Suprapubic skin (tissue), 4 donors: ENCODE measurements at regions not wholly inside any gene's neighbourhood (a gene's known extent, or its start where the extent isn't known, plus 50 kb on each side); places are given as distances from the start of the nearest gene placed in this dataset.
A peak's percentile ranks its signal among the peaks of the same experiment; 100 is the strongest.

Source experiments
- DNase-seq, 2 donors: peaks; one replicate each; pipeline ENCODE4 v3.0.0-alpha.2; 2019; ENCODE audit warnings: low spot score in 2 of 2
- H3K27ac ChIP-seq: fragments of 200-600 bp; sonication (generic); one replicate; pipeline ENCODE4 v1.5.1; 2019
- H3K27me3 ChIP-seq: fragments of 200-600 bp; sonication (generic); one replicate; pipeline ENCODE4 v1.5.1; 2019
- H3K36me3 ChIP-seq: fragments of 200-600 bp; sonication (generic); one replicate; pipeline ENCODE4 v1.5.1; 2019
- H3K4me1 ChIP-seq: fragments of 200-600 bp; sonication (generic); one replicate; pipeline ENCODE4 v1.5.1; 2019
- H3K4me3 ChIP-seq: fragments of 200-600 bp; sonication (generic); one replicate; pipeline ENCODE4 v1.5.1; 2019; ENCODE audit warnings: mild to moderate bottlenecking
- H3K9me3 ChIP-seq: fragments of 200-600 bp; sonication (generic); one replicate; pipeline ENCODE4 v1.5.1; 2019
- EP300 ChIP-seq: sonication (generic); formaldehyde crosslinking; IDR thresholded peaks from one replicate; pipeline ENCODE4 v1.6.1; 2017; ENCODE audit warnings: antibody characterized with exemption
- POLR2A ChIP-seq, 2 donors: fragments of 450-650 bp; IDR thresholded peaks; one replicate each; pipeline ENCODE4 v1.6.1; 2017; ENCODE audit warnings: antibody characterized with exemption in 2 of 2, mild to moderate bottlenecking in 2 of 2, moderate library complexity in 2 of 2
- POLR2AphosphoS5 ChIP-seq, 3 donors: sonication (generic); formaldehyde crosslinking; IDR thresholded peaks; one replicate each; pipeline ENCODE4 v1.6.1; 2017; ENCODE audit warnings: antibody characterized with exemption in 3 of 3
- WGBS: methylation state at CpG from one replicate; pipeline ENCODE4 v1.1.5; 2018; 5-methylcytosine and 5-hydroxymethylcytosine counted together
- TF ChIP-seq, protein P1 (sequence below), 2 donors: fragments of 200-600 bp in 1 of 2; fragments of 450-650 bp in 1 of 2; sonication (generic) in 1 of 2; IDR thresholded peaks; one replicate each; pipeline ENCODE4 v1.5.1; 2016 to 2019; ENCODE audit warnings: antibody characterized with exemption in 2 of 2, mild to moderate bottlenecking in 1 of 2, moderate library complexity in 1 of 2

DNA sequence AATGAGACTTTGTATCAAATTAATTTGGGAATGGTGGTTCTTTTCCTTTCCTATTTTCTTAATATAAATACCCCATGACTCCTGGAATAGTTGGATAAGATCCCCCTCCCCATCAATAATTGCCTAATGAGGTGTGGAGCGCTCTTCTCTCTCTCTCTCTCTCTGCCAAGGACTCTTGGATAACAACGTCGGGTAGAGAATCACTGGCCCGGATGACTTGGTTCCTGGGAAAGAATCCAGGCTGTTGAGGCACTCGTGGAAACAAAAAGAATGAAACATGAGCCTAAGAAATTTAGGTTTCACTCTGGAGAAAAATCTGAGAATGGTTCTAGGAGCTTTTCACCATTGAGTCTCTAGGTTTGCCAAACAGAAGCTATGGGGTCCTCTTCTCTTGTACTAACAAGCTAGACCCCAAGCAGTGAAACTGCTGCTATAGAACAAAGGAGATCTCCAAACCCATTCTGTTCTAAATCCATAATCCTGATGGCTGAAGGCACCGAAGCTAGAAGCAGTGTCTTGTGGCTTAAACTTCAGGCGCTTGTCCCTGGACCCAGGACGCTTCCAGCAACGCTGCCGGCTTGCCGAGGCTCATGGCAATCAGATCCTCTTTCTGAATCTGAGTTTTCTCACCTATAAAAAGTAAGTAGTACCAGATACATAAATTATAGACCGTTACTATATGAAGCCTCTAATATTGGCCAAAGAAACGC lies 241.6 kb upstream of the BTBD3 start:
- no peaks in the 10 kb centered on the region for H3K9me3 ChIP-seq
- 37% methylated on average over 13 of the region's 13 CpGs for WGBS
- no peak overlapping the region for H3K27ac ChIP-seq
- TF ChIP-seq, protein P1, sequence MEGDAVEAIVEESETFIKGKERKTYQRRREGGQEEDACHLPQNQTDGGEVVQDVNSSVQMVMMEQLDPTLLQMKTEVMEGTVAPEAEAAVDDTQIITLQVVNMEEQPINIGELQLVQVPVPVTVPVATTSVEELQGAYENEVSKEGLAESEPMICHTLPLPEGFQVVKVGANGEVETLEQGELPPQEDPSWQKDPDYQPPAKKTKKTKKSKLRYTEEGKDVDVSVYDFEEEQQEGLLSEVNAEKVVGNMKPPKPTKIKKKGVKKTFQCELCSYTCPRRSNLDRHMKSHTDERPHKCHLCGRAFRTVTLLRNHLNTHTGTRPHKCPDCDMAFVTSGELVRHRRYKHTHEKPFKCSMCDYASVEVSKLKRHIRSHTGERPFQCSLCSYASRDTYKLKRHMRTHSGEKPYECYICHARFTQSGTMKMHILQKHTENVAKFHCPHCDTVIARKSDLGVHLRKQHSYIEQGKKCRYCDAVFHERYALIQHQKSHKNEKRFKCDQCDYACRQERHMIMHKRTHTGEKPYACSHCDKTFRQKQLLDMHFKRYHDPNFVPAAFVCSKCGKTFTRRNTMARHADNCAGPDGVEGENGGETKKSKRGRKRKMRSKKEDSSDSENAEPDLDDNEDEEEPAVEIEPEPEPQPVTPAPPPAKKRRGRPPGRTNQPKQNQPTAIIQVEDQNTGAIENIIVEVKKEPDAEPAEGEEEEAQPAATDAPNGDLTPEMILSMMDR (IDR thresholded peaks at IDR 0.05), result no peak
- TF ChIP-seq EP300, result no peak
- no peak for TF ChIP-seq POLR2A (IDR thresholded peaks at IDR 0.05)
- no peak for TF ChIP-seq POLR2AphosphoS5 (IDR thresholded peaks at IDR 0.05)
- H3K27me3 ChIP-seq, result no peaks in the 10 kb centered on the region
- no peak for DNase-seq
- H3K36me3 ChIP-seq, result no peaks in the 10 kb centered on the region
- H3K4me1 ChIP-seq, result peaks cover 4% of the 10 kb centered on the region
- H3K4me3 ChIP-seq, result no peak overlapping the region

DNA sequence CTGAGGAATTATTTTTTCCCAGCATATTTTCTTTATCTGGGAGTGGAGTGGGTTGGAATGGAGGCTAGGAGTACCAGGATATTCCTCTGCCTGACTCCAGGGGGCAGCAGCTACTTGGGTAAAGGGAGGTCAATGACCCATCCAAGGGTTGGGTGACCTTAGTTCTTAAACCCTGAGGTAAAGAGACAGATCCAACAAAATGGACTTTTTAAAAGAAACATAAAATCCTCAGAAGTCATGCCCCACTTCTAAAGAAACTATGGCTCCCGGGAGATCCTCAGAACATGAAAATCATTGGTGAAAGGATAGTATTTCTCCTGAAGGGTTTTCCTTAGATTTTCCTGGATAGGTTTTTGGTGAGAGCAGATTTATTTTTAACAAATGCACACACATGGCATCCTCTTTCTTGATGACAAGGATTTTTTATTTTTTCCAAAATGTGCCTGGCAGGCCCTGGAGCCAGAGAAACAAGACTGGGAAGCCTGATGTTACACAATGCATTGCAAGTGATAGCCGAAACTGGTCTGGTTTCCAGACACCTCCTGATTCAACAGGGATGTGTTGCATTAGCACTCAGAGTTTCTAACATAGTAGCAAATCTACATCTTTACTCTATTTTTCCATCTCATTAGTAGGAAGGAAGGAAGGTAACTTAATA lies 240.9 kb upstream of the BTBD3 start:
- no peak overlapping the region for H3K4me3 ChIP-seq
- H3K9me3 ChIP-seq, result no peaks in the 10 kb centered on the region
- WGBS, result 55% methylated on average over 2 of the region's 2 CpGs
- no peaks in the 10 kb centered on the region for H3K36me3 ChIP-seq
- peaks cover 4% of the 10 kb centered on the region for H3K4me1 ChIP-seq
- H3K27me3 ChIP-seq, result no peaks in the 10 kb centered on the region
- no peak overlapping the region for H3K27ac ChIP-seq
- no peak for DNase-seq
- TF ChIP-seq, protein P1 (IDR thresholded peaks at IDR 0.05), result peak; percentile 51 to 62
- TF ChIP-seq POLR2AphosphoS5 (IDR thresholded peaks at IDR 0.05) (no peak), POLR2A (IDR thresholded peaks at IDR 0.05) (no peak), EP300 (no peak)

DNA sequence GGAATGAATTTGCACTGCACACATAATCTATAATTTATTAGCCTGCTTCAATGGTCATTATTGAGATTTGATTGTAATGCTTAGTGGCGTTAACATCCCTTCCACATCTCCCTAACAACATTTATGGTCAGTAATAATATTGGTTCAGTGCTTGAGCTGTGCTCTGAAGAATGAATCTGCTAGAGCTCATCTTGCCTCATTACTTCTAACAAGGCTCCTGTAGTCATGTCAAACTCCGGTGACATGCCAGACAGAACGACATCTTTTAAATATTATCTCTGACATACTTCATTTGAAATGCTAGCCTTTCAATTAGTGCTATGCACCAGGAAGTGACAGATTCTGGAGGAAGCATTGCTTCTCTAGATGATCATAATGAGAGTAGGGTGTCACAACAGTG lies 240.3 kb upstream of the BTBD3 start:
- Histone ChIP-seq H3K27ac (no peak overlapping the region), H3K9me3 (no peaks in the 10 kb centered on the region), H3K4me1 (peaks cover 4% of the 10 kb centered on the region), H3K36me3 (no peaks in the 10 kb centered on the region), H3K4me3 (no peak overlapping the region), H3K27me3 (no peaks in the 10 kb centered on the region)
- TF ChIP-seq, protein P1 (IDR thresholded peaks at IDR 0.05), result no peak
- TF ChIP-seq EP300, result no peak
- TF ChIP-seq POLR2A (IDR thresholded peaks at IDR 0.05), result no peak
- TF ChIP-seq POLR2AphosphoS5 (IDR thresholded peaks at IDR 0.05), result no peak
- WGBS, result 58% methylated on average over 3 of the region's 3 CpGs
- DNase-seq, result no peak

DNA sequence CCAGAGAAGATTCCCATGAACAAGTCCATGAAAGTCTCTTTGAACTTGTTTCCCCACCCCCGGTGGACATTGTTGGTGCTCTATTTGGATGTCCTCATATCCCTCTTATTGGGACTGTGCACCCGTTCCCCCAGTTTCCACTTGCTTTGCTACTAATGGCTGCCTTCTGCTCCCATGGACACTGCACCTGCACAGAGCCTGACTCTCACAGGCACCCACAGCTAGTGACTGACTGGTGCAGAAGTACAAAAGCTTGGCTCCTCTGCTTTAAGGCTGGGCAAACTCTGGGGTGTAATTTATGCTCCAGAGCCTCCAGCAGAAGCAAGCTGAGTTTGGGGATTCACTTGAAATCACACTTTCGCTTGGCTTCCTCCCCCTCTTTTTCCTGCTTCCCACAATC lies 239.9 kb upstream of the BTBD3 start:
- 96% methylated on average over 3 of the region's 3 CpGs for WGBS
- H3K9me3 ChIP-seq, result no peaks in the 10 kb centered on the region
- DNase-seq, result no peak
- no peaks in the 10 kb centered on the region for H3K36me3 ChIP-seq
- no peak for TF ChIP-seq POLR2A (IDR thresholded peaks at IDR 0.05)
- no peak for TF ChIP-seq POLR2AphosphoS5 (IDR thresholded peaks at IDR 0.05)
- TF ChIP-seq, protein P1 (IDR thresholded peaks at IDR 0.05), result no peak
- TF ChIP-seq EP300, result no peak
- H3K4me1 ChIP-seq, result peaks cover 4% of the 10 kb centered on the region
- no peak overlapping the region for H3K4me3 ChIP-seq
- no peak overlapping the region for H3K27ac ChIP-seq
- no peaks in the 10 kb centered on the region for H3K27me3 ChIP-seq

DNA sequence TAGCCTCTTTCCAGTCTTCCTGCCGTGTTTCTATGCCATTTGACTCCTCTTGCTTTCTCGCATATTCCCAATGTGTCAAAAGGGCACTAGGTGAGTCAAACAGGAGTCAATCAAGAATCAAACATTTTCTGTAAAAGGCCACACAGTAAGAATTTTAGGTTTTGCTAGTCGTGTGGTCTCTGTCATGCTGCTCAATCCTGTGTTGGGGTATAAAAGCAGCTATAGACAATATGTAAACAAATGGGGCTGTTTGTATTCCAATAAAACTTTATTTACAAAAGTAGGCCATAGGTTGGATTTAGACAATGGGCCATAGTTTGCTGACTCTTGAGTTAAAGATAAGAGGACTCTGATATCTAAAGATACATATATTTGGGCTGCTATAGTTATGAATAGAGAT lies 235.4 kb upstream of the BTBD3 start:
- TF ChIP-seq POLR2AphosphoS5 (IDR thresholded peaks at IDR 0.05) (no peak), EP300 (no peak), POLR2A (IDR thresholded peaks at IDR 0.05) (no peak)
- TF ChIP-seq, protein P1 (IDR thresholded peaks at IDR 0.05), result no peak
- 78% methylated on average over 3 of the region's 3 CpGs for WGBS

More for the DNA sequence above, 235.4 kb upstream of the BTBD3 start:
- DNase-seq, result no peak
- peaks cover 5% of the 10 kb centered on the region for H3K4me1 ChIP-seq
- no peaks in the 10 kb centered on the region for H3K9me3 ChIP-seq
- H3K27me3 ChIP-seq, result peaks cover 10% of the 10 kb centered on the region
- no peaks in the 10 kb centered on the region for H3K36me3 ChIP-seq
- no peak overlapping the region for H3K27ac ChIP-seq
- H3K4me3 ChIP-seq, result no peak overlapping the region
